ENCODE measurements at regions not wholly inside any gene's neighbourhood (a gene's known extent, or its start where the extent isn't known, plus 50 kb on each side); places are given as distances from the start of the nearest gene placed in this dataset.

DNA sequence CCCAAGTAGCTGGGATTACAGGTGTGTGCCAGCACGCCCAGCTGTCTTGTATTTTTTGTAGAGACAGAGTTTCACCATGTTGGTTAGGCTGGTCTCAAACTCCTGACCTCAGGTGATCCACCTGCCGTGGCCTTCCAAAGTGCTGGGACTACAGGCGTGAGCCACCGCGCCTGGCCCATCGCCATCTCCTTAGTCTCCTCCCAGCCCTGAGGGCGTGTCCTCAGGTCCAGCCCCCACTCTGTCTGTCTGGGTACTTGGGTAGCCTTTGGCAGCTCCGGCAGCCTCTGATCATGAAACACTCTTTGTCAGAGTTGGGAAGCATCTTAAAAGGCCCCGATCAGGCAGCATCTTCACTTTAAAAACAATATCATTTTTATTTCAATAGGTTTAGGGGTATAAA is 90.3 kb upstream of the DISP3 start:
- H3K4me1 ChIP-seq (ENCODE audit: control insufficient read depth in 4 of 4, insufficient read depth in 4 of 4, low read length in 3 of 4) = no peaks in the 10 kb centered on the region
- no peak overlapping the region for H3K9ac ChIP-seq (ENCODE audit: low read depth in 1 of 2, low read length in 2 of 2)
- no peak overlapping the region for H3K4me3 ChIP-seq (ENCODE audit: low read depth in 1 of 3, low read length in 3 of 3)
- no peak overlapping the region for H3K27ac ChIP-seq (ENCODE audit: low read depth in 1 of 2, low read length in 2 of 2)
- TF ChIP-seq NR2F2 (IDR thresholded peaks at IDR 0.05) = no peak
- TF ChIP-seq HNF4A (conservative IDR thresholded peaks at IDR 0.05) = no peak
- TF ChIP-seq REST (IDR thresholded peaks at IDR 0.05) = no peak
- TF ChIP-seq EGR1 (IDR thresholded peaks at IDR 0.05; ENCODE audit: low read depth in 2 of 2) = no peak
- no peak for TF ChIP-seq GABPA (IDR thresholded peaks at IDR 0.05 in 1 of 2, conservative IDR thresholded peaks at IDR 0.05 in 1 of 2)
- TF ChIP-seq YY1 (IDR thresholded peaks at IDR 0.05) = no peak
- TF ChIP-seq ZBTB33 (IDR thresholded peaks at IDR 0.05) = no peak
- TF ChIP-seq RXRA (IDR thresholded peaks at IDR 0.05) = no peak
- no peak for TF ChIP-seq FOXA2 (IDR thresholded peaks at IDR 0.05)
- no peak for TF ChIP-seq TAF1 (conservative IDR thresholded peaks at IDR 0.05)
- no peak for TF ChIP-seq SP1 (IDR thresholded peaks at IDR 0.05)
- TF ChIP-seq JUND (IDR thresholded peaks at IDR 0.05) = no peak
- TF ChIP-seq, protein P1, sequence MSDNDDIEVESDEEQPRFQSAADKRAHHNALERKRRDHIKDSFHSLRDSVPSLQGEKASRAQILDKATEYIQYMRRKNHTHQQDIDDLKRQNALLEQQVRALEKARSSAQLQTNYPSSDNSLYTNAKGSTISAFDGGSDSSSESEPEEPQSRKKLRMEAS (IDR thresholded peaks at IDR 0.05) = no peak
- no peak for TF ChIP-seq HNF4G (IDR thresholded peaks at IDR 0.05)
- TF ChIP-seq ATF3 (IDR thresholded peaks at IDR 0.05) = no peak
- TF ChIP-seq FOXA1 (IDR thresholded peaks at IDR 0.05) = no peak
- TF ChIP-seq RAD21 (IDR thresholded peaks at IDR 0.05) = no peak
- no peak for TF ChIP-seq CTCF (IDR thresholded peaks at IDR 0.05; ENCODE audit: low read depth, low read length, missing input control)
- no peaks in the 10 kb centered on the region for H3K9me3 ChIP-seq (ENCODE audit: control insufficient read depth in 4 of 4, low read length in 3 of 4)
- no peaks in the 10 kb centered on the region for H3K36me3 ChIP-seq (ENCODE audit: control insufficient read depth in 4 of 4, insufficient read depth in 3 of 4, low read depth in 1 of 4, low read length in 3 of 4)
- WGBS = 45% methylated on average over 9 of the region's 9 CpGs
- no peak for DNase-seq (ENCODE audit: low spot score)
- H3K27me3 ChIP-seq (ENCODE audit: control insufficient read depth in 4 of 4, insufficient read depth in 4 of 4, low read length in 3 of 4) = peaks cover 0 to 9% (median 2%) of the 10 kb centered on the region in 4 donors
